ENCODE measurements at regions not wholly inside any gene's neighbourhood (a gene's known extent, or its start where the extent isn't known, plus 50 kb on each side); places are given as distances from the start of the nearest gene placed in this dataset.

DNA sequence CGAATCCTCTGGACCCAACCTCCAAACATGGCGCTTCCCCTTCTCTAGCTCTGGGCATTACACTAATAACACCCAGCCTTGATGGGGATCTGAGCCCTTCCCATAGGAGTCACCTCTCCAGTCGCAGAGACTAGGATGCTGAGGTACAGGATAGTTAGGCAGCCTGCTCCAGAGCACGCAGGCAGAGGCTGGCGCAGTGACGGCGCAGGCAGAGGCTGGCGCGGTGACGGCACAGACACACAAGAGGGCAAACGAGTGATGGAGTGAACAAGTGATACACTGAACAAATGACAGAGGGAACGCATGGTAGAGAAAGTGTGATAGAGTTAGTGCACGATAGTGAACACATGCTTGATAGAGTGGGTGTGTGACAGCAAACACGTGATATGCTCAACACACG, 518.5 kb downstream of the EIPR1 start:
- Mint-ChIP-seq H3K36me3 (ENCODE audit: low read depth) (no peaks in the 10 kb centered on the region), H3K4me1 (no peaks in the 10 kb centered on the region), H3K4me3 (no peak overlapping the region), H3K9me3 (no peaks in the 10 kb centered on the region), H3K27me3 (no peaks in the 10 kb centered on the region), H3K27ac (no peak overlapping the region)
- DNase-seq: no peak
- intact Hi-C loops (cut with micrococcal nuclease): no loop called here

DNA sequence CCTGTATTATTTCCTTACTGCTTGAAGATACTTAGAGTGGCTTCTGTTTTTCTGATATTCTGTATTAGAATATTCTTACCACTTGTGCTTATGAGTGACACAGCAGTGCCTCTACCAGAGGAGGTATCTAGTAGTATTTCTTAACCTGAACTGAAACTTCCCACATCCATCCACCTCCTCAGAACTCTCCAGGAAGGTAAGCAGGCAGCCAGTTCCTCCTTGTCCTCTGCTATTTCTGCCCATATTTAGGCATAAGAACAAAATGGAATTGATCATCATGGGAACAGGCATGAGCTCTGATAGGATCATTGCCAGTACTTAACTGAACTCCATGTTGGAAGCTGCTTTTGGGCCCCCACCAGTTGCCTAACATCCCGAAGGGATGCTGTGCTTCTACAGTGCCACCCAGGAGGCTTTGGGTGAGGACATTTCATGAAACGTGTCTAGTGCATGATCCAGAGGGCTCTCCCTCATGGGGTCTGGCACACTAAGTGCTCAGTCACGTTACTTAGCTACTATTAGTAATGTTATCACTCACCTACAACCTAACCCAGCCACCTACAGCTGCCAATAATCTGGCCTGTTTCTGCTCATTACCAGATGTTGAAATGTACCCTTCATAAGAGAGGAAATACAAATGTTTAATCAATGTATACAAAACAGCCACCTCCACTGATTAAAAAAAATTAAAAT, 520.7 kb downstream of the EIPR1 start:
- Mint-ChIP-seq H3K4me1 (no peaks in the 10 kb centered on the region), H3K4me3 (no peak overlapping the region), H3K27ac (no peak overlapping the region), H3K36me3 (ENCODE audit: low read depth) (no peaks in the 10 kb centered on the region), H3K9me3 (no peaks in the 10 kb centered on the region), H3K27me3 (no peaks in the 10 kb centered on the region)
- intact Hi-C loops (cut with micrococcal nuclease): no loop called here
- no peak for DNase-seq

DNA sequence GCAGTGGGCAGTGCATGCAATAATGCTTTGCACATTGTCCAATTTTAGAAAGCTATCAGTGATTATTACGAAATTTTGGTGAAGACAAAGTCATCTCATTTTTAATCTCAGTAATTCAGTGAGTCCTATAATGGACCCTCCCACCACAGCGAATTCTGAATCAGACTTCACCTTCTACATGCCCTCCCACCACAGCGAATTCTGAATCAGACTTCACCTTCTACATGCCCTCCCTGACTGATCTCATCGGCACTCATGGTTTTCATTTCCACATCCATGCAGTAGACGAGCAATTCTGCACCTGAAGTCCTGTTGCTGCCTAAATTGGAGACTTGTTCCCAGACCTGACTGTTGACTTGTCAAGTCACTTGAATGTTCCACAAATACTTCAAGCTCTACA, 522.3 kb downstream of the EIPR1 start:
- Mint-ChIP-seq H3K4me1 (no peaks in the 10 kb centered on the region), H3K4me3 (no peak overlapping the region), H3K27me3 (no peaks in the 10 kb centered on the region), H3K27ac (no peak overlapping the region), H3K9me3 (no peaks in the 10 kb centered on the region), H3K36me3 (ENCODE audit: low read depth) (no peaks in the 10 kb centered on the region)
- DNase-seq: no peak
- intact Hi-C loops (cut with micrococcal nuclease): no loop called here

DNA sequence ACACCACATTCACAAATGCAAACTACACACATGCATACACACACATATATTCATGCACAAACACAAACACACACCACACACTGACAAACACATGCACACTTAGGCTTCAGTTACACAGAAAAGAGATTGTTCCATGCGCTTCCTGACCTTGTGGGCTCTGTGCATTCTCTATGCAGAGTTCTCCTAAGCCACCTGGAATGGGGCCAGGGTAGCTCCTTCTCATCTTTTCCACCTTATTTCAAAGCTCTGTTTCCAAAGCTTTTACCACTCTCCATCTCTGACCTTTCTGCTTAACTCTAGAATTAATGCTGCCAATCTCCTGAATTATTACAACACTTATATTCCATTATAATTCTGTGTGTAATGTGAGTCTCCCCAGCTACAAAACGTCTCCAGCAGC, 522.3 kb upstream of the MYT1L start:
- no peak overlapping the region for H3K27ac Mint-ChIP-seq
- no peak for DNase-seq
- intact Hi-C loops (cut with micrococcal nuclease): no loop called here
- H3K4me3 Mint-ChIP-seq: no peak overlapping the region
- H3K4me1 Mint-ChIP-seq: no peaks in the 10 kb centered on the region
- H3K36me3 Mint-ChIP-seq (ENCODE audit: low read depth): no peaks in the 10 kb centered on the region
- no peaks in the 10 kb centered on the region for H3K27me3 Mint-ChIP-seq
- H3K9me3 Mint-ChIP-seq: no peaks in the 10 kb centered on the region

DNA sequence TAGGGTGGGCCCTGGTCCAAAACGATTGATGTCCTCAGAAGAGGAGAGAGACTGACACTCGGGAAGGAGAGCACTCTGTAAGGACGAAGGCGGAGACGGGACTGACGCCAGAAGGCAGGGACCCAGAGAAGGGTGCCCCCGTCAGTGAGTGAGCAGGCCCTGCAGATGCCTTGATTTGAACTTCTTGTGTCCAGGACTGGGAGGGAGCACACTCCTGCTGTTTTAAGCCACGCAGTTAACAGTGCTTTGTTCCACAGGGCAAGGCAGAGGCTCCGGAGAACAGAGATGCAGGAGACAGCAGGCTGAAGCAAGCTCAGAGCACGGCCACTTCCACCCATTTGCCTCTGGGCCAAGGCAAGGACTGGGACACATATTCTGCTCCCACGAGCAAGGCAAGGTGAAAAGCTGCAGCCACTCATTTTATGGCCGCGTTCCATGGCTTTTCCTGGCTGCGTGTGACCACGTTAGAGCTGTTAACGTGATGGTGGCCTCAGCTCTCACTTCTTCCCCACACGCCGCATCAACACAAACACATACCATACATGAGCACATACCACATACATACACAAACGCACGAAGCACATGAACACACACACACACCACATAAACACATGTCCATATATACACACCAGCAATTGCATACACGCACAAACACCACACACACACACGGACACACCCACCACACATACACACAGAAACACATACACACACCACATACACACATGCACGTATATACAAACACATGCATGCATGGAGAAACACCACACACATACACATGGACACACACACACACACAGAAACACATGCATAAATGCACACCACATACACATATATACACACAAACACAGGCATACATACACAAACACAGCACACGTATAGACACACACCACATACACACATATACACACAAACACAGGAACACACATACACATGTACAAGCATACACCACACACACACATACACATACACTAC, 521.0 kb upstream of the MYT1L start:
- Mint-ChIP-seq H3K36me3 (ENCODE audit: low read depth) (no peaks in the 10 kb centered on the region), H3K4me1 (no peaks in the 10 kb centered on the region), H3K27me3 (no peaks in the 10 kb centered on the region), H3K27ac (no peak overlapping the region), H3K4me3 (no peak overlapping the region), H3K9me3 (no peaks in the 10 kb centered on the region)
- intact Hi-C loops (cut with micrococcal nuclease): no loop called here
- DNase-seq: no peak

DNA sequence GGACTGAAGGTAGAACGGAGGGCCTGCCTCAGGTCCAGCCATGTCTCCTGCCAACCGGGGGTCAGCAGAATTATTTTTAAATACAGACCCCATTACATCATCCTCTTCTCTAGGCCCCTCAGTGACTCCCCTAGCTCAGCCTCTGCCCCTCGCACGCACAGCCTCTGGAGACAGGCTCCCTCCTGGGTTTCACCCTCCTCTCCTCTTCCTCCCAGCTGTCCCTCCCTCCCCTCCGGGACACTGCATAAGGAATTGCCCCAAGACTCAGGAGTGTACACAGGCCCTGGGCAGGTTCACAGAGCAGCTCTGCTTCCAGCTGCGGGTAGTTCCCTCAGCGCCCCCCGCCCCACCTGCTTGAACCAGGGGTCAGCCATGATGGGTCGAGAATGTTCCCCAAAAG, 520.2 kb upstream of the MYT1L start:
- no peak for DNase-seq
- Mint-ChIP-seq H3K27me3 (no peaks in the 10 kb centered on the region), H3K4me1 (no peaks in the 10 kb centered on the region), H3K27ac (no peak overlapping the region), H3K4me3 (no peak overlapping the region), H3K36me3 (ENCODE audit: low read depth) (no peaks in the 10 kb centered on the region), H3K9me3 (no peaks in the 10 kb centered on the region)
- intact Hi-C loops (cut with micrococcal nuclease): no loop called here

DNA sequence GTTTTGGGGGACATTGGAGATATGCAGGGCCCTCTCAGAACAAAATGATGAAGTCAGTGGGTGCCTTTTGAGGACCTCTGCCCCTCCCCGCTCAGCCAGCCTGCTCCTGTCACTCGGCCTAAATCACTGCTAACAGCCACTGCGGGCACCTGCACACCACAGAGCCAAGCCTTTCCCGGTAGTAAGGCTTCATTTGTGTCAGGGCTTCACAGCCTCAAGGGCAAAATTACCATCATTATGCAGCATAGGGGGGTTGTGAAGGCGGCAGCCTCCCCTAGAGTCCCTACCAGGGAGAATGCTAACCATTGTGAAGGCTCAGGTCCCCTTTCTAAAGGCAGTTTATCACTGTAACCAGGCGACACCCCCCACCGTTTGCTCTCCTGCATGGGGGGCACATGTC, 519.8 kb upstream of the MYT1L start:
- Mint-ChIP-seq H3K4me1 (no peaks in the 10 kb centered on the region), H3K9me3 (no peaks in the 10 kb centered on the region), H3K27me3 (no peaks in the 10 kb centered on the region), H3K27ac (no peak overlapping the region), H3K36me3 (ENCODE audit: low read depth) (no peaks in the 10 kb centered on the region), H3K4me3 (no peak overlapping the region)
- no peak for DNase-seq
- intact Hi-C loops (cut with micrococcal nuclease): no loop called here

DNA sequence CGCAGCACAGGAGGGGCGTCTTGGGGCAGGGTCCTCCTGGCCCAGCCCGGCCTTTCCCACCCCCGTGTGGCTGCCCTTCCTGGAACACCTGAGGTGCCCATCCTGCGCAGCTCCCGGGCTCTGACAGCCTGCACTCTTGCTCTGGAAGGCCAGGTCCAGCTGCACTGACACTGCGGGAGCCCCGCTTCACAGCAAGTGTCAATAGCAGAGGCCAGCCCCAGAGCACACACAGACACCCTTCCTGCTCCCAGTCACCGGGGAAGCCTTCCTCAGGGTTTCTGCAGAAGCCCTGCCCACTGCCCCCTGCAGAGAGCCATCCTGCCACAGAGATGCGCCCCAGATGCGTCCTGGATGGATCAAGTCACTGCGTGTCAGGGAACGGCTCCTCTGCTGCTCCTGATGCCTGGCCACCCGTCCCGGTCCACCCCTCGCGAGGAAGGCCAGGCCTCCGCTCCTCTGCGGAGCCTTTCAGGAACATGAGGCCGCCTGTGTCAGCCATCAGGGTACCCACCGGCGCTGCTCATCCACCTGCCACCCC, 519.2 kb upstream of the MYT1L start:
- Mint-ChIP-seq H3K27me3 (no peaks in the 10 kb centered on the region), H3K36me3 (ENCODE audit: low read depth) (no peaks in the 10 kb centered on the region), H3K27ac (no peak overlapping the region), H3K4me1 (no peaks in the 10 kb centered on the region), H3K9me3 (no peaks in the 10 kb centered on the region), H3K4me3 (no peak overlapping the region)
- no peak for DNase-seq
- intact Hi-C loops (cut with micrococcal nuclease): no loop called here

DNA sequence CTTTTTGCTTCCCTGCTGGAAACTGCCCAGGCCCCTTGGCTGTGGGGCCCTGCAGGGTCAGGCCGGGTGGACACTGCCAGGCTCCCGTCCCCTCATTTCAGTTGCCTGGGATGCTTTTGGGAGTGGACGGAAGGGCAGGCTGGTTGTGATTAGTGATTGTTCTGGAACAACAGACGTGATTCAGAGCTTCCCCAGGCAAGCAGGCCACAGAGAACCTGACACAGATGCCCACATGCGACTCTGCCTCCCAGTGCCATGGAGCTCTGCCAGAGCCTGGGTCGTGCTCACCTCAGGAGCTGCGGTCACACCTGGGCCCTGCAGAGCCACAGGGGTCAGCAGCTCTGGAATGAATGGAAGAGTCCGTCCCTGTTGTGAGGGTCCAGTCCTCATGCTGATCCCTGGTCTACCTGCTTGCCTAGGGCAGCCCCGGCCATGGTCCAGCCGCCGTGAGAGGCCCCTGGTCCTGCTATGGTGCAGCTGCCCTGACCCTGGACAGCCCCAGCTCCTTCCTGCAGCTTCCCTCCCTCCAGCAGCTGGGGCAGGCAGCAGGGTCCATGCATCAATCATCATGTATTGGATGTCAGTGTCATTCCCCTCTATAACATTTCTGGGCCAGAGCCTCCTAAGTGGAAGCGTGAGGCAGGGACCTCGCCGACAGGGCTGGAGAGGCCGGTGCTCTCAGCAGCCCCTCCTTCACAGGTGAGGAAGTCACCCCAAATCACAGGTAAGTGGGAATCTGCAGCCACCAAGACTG, 518.6 kb upstream of the MYT1L start:
- intact Hi-C loops (cut with micrococcal nuclease): loop anchor here (10.0 kb wide), 1 partner anchor 455 kb away; no protein-coding TSS in a partner anchor
- H3K4me3 Mint-ChIP-seq: no peak overlapping the region
- H3K27ac Mint-ChIP-seq: no peak overlapping the region
- no peak for DNase-seq
- no peaks in the 10 kb centered on the region for H3K4me1 Mint-ChIP-seq
- no peaks in the 10 kb centered on the region for H3K36me3 Mint-ChIP-seq (ENCODE audit: low read depth)
- H3K27me3 Mint-ChIP-seq: no peaks in the 10 kb centered on the region
- H3K9me3 Mint-ChIP-seq: no peaks in the 10 kb centered on the region

DNA sequence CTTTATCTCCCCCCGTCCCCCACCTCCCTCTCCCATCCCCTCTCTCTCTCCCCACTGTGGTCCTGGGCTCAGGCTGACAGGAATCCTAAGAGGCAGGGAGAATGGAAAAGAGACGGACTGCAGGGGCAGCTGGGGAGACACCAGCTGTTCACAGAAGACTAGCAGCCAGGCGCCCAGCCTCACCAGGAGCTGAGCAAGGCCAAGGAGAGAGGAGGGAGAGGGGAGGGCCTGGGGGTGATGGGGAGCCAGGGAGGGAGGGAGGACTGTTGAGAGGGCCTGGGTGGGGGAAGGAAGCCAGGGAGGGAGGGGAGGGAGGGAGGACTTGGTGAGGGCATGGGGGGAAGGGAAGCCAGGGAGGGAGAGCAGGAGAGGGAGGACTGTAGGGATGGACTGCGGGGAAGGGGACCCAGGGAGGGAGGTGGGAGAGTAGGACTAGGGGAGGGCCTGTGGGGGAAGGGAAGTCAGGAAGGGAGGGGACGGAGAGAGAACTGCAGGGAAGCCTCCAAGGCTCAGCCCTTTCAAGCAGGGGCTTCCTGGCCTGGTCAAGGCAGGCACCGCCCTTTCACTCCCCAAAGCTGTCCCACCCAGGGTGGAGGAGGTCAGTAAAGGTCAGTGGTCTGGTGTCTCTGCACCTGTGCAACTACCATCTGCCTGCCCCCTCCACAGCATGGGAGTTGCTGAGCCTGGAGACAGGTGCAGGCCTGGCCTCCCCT, 517.7 kb upstream of the MYT1L start:
- no peak overlapping the region for H3K27ac Mint-ChIP-seq
- H3K4me3 Mint-ChIP-seq: no peak overlapping the region
- intact Hi-C loops (cut with micrococcal nuclease): loop anchor here (10.0 kb wide), 1 partner anchor 456 kb away; no protein-coding TSS in a partner anchor
- H3K9me3 Mint-ChIP-seq: no peaks in the 10 kb centered on the region
- no peak for DNase-seq
- no peaks in the 10 kb centered on the region for H3K27me3 Mint-ChIP-seq
- no peaks in the 10 kb centered on the region for H3K4me1 Mint-ChIP-seq
- no peaks in the 10 kb centered on the region for H3K36me3 Mint-ChIP-seq (ENCODE audit: low read depth)

DNA sequence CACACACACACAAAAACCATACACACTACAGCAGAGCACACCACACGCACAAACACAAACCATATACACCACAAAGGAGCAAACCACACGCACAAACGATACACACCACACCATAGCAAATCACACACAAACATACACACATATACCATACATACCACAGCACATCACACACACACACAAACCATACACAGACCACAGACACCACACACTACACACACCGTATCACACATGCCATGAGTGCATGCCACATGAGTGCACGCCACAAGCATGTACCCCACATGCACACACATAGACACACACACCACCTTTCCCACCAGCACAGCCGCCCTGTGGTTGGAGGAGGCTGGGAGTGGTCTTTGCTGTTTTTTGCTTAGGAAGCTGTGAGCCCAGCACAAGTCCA, 517.1 kb upstream of the MYT1L start:
- no peaks in the 10 kb centered on the region for H3K4me1 Mint-ChIP-seq
- H3K9me3 Mint-ChIP-seq: no peaks in the 10 kb centered on the region
- no peaks in the 10 kb centered on the region for H3K27me3 Mint-ChIP-seq
- no peak for DNase-seq
- H3K4me3 Mint-ChIP-seq: no peak overlapping the region
- intact Hi-C loops (cut with micrococcal nuclease): loop anchor here (10.0 kb wide), 1 partner anchor 457 kb away; no protein-coding TSS in a partner anchor
- no peak overlapping the region for H3K27ac Mint-ChIP-seq
- H3K36me3 Mint-ChIP-seq (ENCODE audit: low read depth): no peaks in the 10 kb centered on the region

DNA sequence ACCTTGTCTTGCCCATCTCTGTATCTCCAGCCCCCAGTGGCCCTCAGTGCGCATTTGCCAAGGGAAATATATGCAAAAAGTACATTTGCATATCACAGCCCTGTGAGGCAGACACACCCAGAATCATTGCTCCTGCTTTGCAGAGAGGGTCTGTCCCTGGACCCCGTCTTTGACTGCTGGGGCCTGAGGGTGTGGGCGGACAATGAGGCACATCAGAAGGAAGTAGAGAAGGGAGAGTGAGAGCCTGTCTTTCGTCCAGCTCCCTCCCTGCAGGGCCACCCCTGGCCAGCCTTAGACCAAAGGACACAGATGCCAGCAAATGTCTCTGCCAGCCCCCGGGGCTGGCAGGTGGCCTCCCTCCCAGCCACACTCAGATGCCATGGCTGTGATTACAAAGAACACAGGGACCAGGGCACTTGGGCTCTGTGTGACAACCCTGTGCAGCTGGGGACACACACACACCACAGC, 516.2 kb upstream of the MYT1L start:
- Mint-ChIP-seq H3K27me3 (no peaks in the 10 kb centered on the region), H3K36me3 (ENCODE audit: low read depth) (no peaks in the 10 kb centered on the region), H3K4me3 (no peak overlapping the region), H3K4me1 (no peaks in the 10 kb centered on the region), H3K9me3 (no peaks in the 10 kb centered on the region), H3K27ac (no peak overlapping the region)
- intact Hi-C loops (cut with micrococcal nuclease): loop anchor here (10.0 kb wide), 1 partner anchor 458 kb away; no protein-coding TSS in a partner anchor
- no peak for DNase-seq
